ENCODE measurements at regions not wholly inside any gene's neighbourhood (a gene's known extent, or its start where the extent isn't known, plus 50 kb on each side); places are given as distances from the start of the nearest gene placed in this dataset.

DNA sequence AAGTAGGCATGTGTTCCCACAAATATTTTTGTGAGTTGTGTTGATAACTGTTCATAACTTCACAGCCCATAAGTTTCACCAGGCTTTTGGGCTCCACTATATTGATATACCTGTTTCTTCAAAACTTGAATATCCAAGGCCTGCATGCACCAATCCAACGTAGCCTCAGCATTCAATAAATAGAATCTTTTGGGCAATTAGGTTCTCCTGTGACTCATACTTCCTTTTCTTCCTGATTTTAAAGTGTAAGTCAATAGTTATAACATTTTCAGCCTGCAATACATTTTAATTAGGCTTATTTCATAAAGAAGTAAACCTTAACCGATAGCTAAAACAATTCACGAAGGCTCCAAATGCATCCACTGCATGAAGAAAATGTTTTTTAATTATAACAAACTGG is 97.8 kb upstream of the SPRED1 start:
- no peak overlapping the region for H3K4me3 ChIP-seq (replicated peaks; ENCODE audit: low read depth, low read length)
- DNase-seq (ENCODE audit: low read depth): no peak
- TF ChIP-seq, protein P1, sequence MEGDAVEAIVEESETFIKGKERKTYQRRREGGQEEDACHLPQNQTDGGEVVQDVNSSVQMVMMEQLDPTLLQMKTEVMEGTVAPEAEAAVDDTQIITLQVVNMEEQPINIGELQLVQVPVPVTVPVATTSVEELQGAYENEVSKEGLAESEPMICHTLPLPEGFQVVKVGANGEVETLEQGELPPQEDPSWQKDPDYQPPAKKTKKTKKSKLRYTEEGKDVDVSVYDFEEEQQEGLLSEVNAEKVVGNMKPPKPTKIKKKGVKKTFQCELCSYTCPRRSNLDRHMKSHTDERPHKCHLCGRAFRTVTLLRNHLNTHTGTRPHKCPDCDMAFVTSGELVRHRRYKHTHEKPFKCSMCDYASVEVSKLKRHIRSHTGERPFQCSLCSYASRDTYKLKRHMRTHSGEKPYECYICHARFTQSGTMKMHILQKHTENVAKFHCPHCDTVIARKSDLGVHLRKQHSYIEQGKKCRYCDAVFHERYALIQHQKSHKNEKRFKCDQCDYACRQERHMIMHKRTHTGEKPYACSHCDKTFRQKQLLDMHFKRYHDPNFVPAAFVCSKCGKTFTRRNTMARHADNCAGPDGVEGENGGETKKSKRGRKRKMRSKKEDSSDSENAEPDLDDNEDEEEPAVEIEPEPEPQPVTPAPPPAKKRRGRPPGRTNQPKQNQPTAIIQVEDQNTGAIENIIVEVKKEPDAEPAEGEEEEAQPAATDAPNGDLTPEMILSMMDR (IDR thresholded peaks at IDR 0.05; ENCODE audit: low read length, missing control alignments): no peak

DNA sequence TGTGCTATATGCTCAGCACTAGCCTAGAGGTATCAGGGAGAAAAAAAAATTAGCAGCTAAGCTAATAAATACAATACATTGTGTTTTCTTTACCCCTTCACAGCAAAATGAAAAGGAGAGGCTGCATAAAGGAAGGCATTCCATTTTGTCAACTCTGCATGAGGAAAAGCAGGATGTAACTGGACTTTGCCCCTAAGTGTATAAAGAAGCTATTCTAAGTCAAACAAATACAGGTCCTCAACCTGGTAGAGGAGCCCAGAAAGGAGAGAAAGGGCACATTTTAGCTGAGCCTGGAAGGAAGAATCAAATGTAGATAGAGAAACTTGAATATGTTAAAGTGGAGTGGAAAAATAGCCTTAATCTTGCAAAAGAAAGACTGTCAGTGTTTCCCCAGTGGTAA is 89.0 kb upstream of the SPRED1 start:
- TF ChIP-seq, protein P1 (IDR thresholded peaks at IDR 0.05; ENCODE audit: low read length, missing control alignments): no peak
- DNase-seq (ENCODE audit: low read depth): no peak
- no peak overlapping the region for H3K4me3 ChIP-seq (replicated peaks; ENCODE audit: low read depth, low read length)

GRCh38 chr15:38164061-38164460 is 88.6 kb upstream of the SPRED1 start:
- TF ChIP-seq, protein P1 (IDR thresholded peaks at IDR 0.05; ENCODE audit: low read length, missing control alignments): no peak
- DNase-seq (ENCODE audit: low read depth): no peak
- H3K4me3 ChIP-seq (replicated peaks; ENCODE audit: low read depth, low read length): no peak overlapping the region

DNA sequence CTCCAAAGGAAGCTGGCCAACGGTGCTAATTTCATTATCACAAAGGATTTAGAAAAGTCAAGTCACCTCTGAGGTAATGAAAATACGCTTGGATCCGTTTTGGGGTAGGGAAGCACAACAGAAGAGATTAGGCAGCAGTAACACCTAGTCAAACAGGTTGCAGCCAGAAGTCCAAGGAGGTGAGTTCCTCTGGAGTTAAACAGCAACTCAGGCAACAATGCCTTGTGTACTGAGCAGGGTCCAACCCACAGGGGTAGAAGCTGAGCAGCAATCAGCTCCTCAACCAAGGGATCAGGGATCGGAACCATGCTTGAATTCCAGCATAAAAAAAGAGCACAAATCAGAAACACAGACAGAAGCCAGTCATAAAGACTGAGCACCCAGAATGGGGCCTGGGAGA is 88.1 kb upstream of the SPRED1 start:
- TF ChIP-seq, protein P1 (IDR thresholded peaks at IDR 0.05; ENCODE audit: low read length, missing control alignments): no peak
- no peak for DNase-seq (ENCODE audit: low read depth)

GRCh38 chr15:38168467-38169070 is 84.1 kb upstream of the SPRED1 start:
- no peak overlapping the region for H3K4me3 ChIP-seq (replicated peaks; ENCODE audit: low read depth, low read length)
- TF ChIP-seq, protein P1 (IDR thresholded peaks at IDR 0.05; ENCODE audit: low read length, missing control alignments): no peak
- DNase-seq (ENCODE audit: low read depth): no peak

More for the DNA sequence above, 88.1 kb upstream of the SPRED1 start:
- no peak overlapping the region for H3K4me3 ChIP-seq (replicated peaks; ENCODE audit: low read depth, low read length)

- no peak overlapping the region for H3K4me3 ChIP-seq (replicated peaks; ENCODE audit: low read depth, low read length)
- TF ChIP-seq, protein P1 (IDR thresholded peaks at IDR 0.05; ENCODE audit: low read length, missing control alignments): no peak
These were observed 80.7 kb upstream of the SPRED1 start for GRCh38 chr15:38171973-38172372.

DNA sequence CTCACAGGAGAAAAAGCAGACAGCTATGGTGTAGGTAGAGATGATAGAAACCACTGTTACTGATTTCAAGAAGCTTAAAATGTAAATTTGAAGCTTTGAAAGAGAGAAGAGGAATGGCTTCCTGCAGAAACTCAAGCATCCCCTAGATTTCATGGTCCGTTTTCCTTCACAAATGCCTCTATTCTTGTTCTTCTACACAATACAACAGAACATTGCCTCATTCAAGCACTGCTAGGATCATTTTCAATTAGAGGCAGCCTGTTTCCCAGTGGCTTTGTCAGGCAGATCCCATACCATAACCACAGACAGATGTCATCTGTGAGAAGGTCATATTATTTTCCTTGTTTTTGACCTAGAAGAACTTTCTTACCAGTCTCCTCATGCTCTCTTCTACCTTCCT is 77.9 kb upstream of the SPRED1 start:
- TF ChIP-seq, protein P1 (IDR thresholded peaks at IDR 0.05; ENCODE audit: low read length, missing control alignments): no peak
- no peak overlapping the region for H3K4me3 ChIP-seq (replicated peaks; ENCODE audit: low read depth, low read length)
- DNase-seq (ENCODE audit: low read depth): no peak

More at GRCh38 chr15:38171973-38172372, 80.7 kb upstream of the SPRED1 start:
- no peak for DNase-seq (ENCODE audit: low read depth)
